Spleen (tissue), 7 donors: ENCODE measurements at regions not wholly inside any gene's neighbourhood (a gene's known extent, or its start where the extent isn't known, plus 50 kb on each side); places are given as distances from the start of the nearest gene placed in this dataset.

Experiments used
- CTCF ChIP-seq, 11 experiments: fragments of 200-600 bp in 7 of 11; fragments of 450-650 bp in 4 of 11; sonication (generic) in 4 of 11; IDR thresholded peaks in 8 of 11; conservative IDR thresholded peaks in 3 of 11; 1 replicate in 7 of 11; 2 replicates in 4 of 11; pipeline versions ENCODE4 v1.4.0 to v1.8.0; 2016 to 2021; ENCODE audit warnings: antibody characterized with exemption in 11 of 11, inconsistent platforms in 4 of 11, mild to moderate bottlenecking in 1 of 11
- POLR2A ChIP-seq, 3 donors: fragments of 450-650 bp; IDR thresholded peaks; one replicate each; pipeline ENCODE4 v1.5.1; 2017; ENCODE audit warnings: antibody characterized with exemption in 3 of 3, mild to moderate bottlenecking in 1 of 3
- donor health status: DM: no; HTN: no; CAD: no; lungs with moderate emphysema.
- donor health status: DM: no; HTN: no; CAD: no.
- donor health status: DM: no; HTN: no; CAD: no.

- no peak for TF ChIP-seq CTCF (IDR thresholded peaks at IDR 0.05 in 8 of 11, conservative IDR thresholded peaks at IDR 0.05 in 3 of 11)
- TF ChIP-seq POLR2A (IDR thresholded peaks at IDR 0.05) = no peak
These were observed 116.8 kb upstream of the ST6GAL2 start for GRCh38 chr2:107002735-107003134.
